HL-60 (cell line): ENCODE measurements at regions not wholly inside any gene's neighbourhood (a gene's known extent, or its start where the extent isn't known, plus 50 kb on each side); places are given as distances from the start of the nearest gene placed in this dataset.

Source experiments
- CTCF ChIP-seq: IDR thresholded peaks from one replicate; pipeline ENCODE4 v1.5.1; 2011; ENCODE audit warnings: low read length, control low read depth, inconsistent platforms; ENCODE audit not compliant: insufficient read depth
- GABPA ChIP-seq: IDR thresholded peaks from 2 replicates; pipeline ENCODE4 v1.6.1; 2012; ENCODE audit warnings: low read depth
- POLR2AphosphoS5 ChIP-seq: IDR thresholded peaks from 2 replicates; pipeline ENCODE4 v1.6.1; 2012; ENCODE audit warnings: low read depth
- REST ChIP-seq: IDR thresholded peaks from 2 replicates; pipeline ENCODE4 v1.6.1; 2012; ENCODE audit warnings: low read depth; ENCODE audit not compliant: insufficient replicate concordance
- SPI1 ChIP-seq: IDR thresholded peaks from 2 replicates; pipeline ENCODE4 v1.6.1; 2012; ENCODE audit warnings: low read depth, mild to moderate bottlenecking, borderline replicate concordance

- TF ChIP-seq POLR2AphosphoS5 (no peak), CTCF (no peak), REST (no peak), SPI1 (no peak), GABPA (no peak)
Measured at GRCh38 chr9:616694-617093, 224.8 kb upstream of the DMRT1 start.
